HG03439 (cell line): ENCODE measurements at regions not wholly inside any gene's neighbourhood (a gene's known extent, or its start where the extent isn't known, plus 50 kb on each side); places are given as distances from the start of the nearest gene placed in this dataset.
"Not testable (repeated sequence)": the region's sequence is repeated elsewhere in the genome, so short reads cannot be mapped to it uniquely, and the experiment has no call there.

Experiments
- ATAC-seq: cut with Tn5 transposase; IDR thresholded peaks from one replicate; pipeline ENCODE4 v1.9.1; 2021; ENCODE audit warnings: mild to moderate bottlenecking, moderate library complexity; ENCODE audit not compliant: unreplicated experiment

DNA sequence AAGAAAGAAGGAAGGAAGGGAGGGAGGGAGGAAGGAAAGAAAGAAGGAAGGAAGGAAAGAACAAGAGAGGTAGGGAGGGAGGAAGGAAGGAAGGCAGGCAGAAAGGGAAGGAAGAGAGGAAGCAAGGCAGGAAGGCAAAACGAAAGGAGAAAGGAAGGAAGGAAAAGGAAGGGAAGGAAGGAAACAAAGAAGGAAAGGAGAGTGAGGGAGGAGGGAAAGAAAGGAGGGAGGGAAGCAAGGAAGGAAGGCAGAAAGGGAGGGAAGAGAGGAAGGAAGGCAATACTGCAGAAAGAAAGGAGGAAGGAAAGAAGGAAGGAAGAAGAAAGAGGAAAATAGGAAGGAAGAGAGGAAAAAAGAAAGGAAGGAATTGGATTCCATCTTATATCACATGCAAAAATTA is 1303.1 kb upstream of the TMEM132C start:
- ATAC-seq: no peak

DNA sequence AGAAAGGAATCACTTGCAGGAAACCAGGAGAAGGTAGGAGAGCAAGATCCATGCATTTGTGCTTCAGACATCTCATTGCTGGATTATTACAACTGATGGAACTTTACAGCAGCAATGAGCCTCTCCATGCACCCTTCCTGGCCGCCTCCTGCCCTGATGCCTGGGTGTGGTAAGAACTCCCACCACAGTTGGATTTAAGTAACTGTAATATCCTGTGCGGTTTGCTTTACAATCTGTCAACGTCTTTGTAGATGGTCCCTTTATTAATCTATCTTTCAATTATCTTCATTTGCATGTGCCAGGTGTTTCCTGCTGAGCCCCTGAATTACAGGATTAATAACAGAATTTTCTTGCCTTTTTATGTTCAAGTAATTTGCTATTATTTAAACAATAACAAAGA is 1300.5 kb upstream of the TMEM132C start:
- ATAC-seq: no peak

DNA sequence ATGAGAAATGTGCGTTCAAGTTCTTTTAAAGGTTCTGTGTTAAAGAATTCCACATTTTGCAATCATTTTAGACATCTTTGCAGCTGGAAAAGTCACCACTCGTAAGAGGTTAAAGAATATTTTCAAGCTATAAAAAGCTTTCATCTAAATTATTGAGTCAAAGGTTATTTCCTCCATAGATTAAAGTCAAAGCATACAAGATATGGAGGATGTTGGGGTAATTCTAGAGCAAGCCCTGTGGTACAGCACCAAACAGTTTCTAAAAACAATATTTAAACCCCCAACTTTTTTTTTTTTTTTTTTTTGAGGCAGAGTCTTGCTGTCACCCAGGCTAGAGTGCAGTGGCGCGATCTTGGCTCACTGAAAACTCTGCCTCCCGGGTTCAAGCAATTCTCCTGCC is 1299.8 kb upstream of the TMEM132C start:
- ATAC-seq: no peak

DNA sequence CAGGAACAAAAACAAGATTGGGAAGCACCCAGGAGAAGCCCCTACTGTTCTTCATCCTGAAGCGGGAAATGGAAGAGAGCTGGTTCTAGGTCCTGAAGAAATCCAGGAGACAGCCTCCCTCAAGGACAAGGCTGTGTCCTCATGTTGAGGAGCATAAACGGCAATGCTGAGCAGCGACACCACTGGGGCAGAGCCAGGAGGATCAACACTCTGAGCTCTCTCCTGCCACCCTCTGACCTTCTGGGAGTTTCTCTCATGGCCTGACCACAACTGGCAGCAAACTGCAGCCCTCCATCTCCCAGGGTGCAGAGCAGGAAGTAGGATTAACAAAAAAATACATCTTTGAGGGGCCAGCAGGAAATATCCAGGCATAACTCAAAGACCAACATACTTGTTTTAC is 1292.2 kb upstream of the TMEM132C start:
- ATAC-seq: no peak

DNA sequence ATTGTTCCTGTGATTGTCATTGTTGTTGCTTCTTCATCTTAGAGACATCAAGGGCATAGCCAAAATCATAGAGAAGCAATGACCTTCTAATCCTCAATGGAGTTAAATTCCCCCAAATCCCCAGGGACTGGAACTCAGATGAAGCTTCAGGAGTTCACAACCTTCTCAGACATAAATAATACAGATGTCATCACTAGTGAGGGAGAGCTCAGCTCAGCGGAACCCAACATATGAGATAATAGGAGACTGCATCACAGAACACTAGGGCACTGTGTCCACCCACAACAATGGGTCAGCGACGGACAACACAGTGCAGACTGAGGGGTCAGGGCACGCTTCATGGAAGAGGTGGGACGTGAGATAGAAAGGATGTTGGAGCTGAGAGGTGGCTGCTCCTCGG is 1290.4 kb upstream of the TMEM132C start:
- no peak for ATAC-seq

DNA sequence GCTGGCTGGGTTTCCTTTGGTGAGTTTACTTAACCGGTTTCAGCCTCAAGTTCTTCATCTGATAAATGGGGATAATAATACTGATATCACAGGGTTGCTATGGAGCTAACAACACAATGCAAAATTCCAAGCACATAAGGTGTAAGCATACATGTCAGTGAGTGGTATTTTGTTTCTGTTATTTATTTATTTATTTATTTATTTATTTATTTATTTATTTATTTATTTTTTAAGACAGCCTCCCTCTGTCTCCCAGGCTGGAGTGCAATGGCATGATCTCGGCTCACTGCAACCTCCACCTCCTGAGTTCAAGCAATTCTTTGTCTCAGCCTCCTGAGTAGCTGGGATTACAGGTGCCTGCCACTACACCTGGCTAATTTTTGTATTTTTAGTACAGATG is 1287.4 kb upstream of the TMEM132C start:
- not testable (repeated sequence) for ATAC-seq

DNA sequence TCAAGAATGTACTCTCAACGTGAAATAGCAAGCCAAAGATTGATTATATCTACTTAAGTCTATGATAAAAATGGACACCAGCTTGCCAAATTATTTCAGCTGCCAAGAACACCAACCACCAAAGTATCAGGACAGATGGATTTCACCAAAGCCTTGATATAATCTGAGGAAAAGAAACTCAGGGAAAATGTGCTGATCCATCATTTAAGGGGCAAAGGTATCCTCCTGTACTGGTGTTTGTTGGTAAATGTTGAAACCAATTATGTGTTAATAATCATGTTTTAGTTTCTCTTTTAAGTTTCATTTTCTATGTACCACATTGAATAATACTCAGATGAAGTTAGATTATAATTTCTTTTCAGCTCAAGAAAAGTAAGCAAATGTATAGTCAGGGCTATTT is 1284.3 kb upstream of the TMEM132C start:
- ATAC-seq: no peak

DNA sequence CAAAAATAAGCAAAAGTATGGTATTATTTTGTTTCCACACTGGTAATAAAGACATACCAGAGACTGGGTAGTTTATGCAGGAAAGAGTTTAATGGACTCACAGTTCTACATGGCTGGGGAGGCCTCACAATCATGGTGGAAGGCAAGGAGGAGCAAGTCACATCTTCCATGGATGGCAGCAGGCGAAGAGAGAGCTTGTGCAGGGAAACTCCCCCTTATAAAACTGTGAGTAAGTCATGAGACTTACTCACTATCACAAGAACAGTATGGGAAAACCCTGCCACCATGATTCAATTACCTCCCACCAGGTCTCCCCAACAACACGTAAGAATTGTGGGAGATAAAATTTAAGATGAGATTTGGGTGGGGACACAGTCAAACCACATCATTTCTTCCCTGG is 1283.2 kb upstream of the TMEM132C start:
- not testable (repeated sequence) for ATAC-seq

DNA sequence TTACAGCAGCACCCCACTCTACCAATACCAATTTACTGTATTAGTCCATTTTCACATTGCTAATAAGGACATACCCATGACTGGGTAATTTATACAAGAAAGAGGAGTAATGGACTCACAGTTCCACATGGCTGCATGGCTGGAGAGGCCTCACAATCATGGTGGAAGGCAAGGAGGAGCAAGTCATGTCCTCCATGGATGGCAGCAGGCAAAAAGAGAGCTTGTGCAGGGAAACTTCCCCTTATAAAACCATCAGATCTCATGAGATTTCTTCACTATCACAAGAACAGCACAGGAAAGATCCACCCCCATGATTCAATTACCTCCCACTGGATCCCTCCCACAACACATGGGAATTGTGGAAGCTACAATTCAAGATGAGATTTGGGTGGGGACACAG is 1281.3 kb upstream of the TMEM132C start:
- not testable (repeated sequence) for ATAC-seq

DNA sequence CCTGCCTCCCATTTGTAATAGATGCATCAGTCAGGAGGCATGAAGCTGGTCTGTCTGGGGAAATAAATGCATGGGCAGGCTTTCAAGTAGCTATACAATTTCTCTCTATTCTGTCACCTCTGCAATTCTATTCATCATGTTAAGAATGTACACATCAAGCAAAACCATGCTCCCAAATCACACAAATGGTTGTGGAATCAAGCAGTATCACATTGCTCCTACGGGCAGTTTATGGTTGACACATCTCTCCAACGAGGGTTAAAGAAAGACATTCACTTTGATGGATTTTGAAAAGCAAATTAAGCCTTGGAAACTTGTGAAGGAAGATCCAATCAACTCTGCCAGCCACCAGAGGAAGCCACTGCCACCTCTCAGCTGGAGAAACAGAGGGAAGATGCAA is 1277.4 kb upstream of the TMEM132C start:
- ATAC-seq: no peak

DNA sequence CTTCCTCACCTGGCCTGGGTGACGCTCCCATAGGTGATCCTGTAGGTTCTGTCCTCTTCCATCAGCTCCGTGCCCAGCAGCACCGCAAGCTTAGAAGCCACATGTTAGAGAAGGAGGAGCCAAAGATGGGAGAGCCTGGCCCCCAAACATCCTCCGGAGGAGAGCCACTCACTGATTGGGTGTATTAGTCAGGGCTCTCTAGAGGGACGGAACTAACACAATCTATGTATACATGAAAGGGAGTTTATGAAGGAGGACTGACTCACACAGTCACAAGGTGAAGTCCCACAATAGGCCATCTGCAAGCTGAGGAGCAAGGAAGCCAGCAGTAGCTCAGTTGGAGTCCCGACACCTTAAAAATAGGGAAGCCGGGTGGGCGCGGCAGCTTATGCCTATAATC is 1273.1 kb upstream of the TMEM132C start:
- ATAC-seq: no peak

DNA sequence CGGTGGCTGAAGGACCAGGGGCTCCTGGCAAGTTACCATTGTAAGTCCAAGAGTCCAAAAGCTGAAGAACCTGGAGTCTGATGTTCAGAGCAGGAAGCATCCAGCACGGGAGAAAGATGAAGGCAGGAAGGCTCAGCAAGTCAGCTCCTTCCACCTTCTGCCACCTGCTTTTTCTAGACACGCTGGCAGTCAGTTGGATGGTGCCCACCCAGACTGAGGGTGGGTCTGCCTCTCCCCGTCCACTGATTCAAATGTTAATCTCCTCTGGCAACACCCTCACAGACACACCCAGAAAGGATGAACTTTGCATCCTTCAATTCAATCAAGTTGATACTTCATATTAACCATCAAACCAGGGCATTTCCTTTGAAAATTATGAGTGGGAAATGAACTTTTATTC is 1272.4 kb upstream of the TMEM132C start:
- no peak for ATAC-seq

DNA sequence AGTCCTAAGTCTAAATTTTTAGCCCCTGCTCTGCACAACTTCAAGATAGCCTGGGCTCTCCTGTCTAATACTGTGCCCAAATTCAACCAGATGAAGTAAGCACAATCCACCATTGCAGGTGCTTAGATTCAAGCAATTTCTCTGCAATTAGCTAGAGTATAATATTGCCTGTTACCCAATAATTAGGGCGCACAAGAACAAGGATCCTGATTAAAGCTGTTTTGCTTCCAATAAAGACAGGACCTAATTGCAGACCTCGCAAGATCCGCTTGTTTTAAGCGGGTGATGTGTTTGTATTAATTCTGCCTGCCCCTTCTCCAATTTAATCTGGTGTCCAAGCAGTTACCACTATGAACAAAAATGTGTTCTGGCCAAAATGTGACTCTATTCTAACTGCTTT is 1268.9 kb upstream of the TMEM132C start:
- no peak for ATAC-seq

DNA sequence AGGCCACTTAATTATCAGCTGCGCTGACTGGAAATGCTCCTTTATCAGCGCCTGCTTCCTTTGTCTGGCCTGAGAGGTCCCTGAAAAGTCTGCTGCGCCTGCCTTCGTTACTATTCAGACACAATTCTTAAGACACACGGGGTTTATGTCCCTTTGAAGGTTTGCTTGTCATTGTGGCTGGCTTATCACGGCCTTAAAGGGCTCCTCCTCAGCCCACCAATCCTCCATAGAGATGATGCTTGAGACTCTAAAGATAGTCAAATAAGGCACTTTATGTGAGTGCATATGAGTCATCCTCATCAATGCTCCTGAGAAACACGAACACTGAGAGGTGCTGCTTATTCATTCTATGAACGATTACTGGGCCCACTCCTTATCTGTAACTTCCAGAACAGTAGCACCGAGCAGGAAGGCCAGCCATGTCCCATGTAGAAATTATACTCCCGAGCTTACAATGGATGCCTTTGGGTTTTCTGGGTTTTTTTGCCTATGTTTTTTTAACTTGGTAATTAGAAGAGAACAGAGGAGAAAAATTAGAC is 1268.2 kb upstream of the TMEM132C start:
- ATAC-seq: no peak

DNA sequence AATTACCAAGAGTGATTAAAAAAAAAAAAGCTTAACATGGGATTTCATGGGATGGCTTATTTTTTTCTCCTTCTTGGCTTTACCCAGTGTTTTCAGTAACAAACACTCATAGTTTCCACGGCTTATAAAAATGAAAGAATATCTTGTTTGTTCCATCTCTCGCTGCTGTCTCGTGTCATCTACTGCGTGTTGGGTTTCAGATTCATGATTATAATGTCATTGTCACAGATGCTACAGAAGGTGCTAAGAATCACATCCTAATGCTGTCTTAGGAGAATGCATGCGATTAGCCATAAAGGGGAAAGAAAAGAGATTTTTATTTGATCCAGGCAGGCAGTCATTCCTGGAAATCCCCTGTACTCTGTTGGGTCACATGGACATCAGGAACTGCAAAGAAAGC is 1267.6 kb upstream of the TMEM132C start:
- ATAC-seq: no peak

DNA sequence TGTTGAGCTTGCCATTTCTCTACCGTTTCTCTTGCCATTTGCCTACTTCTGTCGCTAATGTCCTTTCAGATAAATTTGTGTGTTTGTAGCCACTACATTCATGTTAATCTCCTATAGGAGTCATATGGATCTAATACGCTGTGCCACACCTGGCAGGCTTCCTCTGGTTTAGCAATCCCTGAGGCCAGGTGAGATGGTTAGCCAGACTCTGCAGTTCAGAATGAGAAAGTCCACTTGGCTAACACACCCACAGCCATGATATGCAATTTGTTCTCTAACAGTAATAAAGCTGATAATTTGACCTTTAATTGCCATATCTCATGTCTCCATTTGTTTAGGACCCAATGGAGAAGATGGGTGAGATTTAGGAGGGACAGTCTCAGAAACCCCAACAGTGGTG is 1261.6 kb upstream of the TMEM132C start:
- ATAC-seq: no peak

DNA sequence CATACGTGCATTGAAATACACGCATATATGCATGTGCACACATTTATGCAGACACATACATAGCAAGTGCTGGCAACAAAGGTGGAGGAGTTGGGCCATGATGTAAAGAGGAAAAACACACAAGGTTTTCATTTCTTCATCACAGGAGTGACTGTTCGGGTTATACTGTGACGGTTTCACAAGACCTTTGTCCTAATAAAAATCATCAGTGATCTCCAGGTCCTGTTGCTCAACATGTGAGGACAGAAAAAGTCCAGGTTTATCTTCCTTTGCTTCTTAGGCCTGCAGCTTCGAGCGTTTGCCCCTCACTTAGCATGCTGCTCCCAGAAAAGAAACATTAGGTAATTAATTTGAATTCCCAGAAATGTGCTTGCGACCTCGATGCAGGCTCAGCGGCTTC is 1260.0 kb upstream of the TMEM132C start:
- no peak for ATAC-seq

DNA sequence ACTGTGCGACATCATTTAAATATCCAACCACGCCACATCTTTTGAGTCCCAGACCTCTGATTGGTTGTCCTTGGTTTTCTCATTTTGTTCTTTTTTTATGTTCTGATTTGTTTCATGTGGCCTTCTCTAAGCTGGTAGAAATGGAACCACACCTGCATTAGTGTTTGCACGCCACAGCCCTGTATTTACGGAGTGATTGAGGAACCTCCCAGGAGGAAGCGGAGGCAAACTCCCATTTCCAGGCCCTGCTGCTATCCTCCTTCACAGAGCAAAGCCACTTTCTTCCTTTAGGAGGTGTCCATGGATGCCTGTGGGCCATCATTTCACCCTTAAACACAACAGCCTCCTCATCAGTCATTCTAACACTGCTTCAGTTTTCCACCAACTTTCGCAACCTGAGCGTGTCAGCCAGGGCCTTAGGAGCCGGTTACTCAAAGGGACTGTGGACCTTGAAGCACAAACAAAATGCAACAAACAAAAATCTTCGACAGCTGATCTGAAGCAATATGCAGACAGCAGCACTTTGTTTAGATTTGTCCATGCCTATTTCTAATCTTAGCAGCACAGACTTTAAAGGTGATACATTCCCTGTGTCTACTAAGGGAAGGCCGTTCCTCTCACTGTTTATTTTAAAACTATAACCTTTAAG is 1258.1 kb upstream of the TMEM132C start:
- no peak for ATAC-seq

DNA sequence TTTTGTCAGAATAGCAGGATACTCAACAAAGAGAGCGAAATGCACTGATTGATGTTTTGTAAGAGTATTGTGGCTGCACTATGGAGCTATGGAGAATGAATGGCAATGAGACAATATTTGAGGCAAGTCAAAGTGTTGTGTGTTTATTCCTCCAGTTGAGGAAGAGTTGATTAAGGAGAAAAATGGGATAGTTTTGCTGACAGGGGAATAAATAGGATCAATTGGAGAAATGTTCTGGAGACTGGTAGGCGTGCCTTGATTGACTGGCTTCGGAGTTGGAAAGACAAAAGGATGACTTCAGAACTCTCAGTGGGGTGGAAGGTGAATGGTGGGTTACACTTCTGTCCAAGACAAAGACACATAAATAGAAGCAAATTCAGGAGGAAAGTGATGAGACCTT is 1254.9 kb upstream of the TMEM132C start:
- no peak for ATAC-seq

DNA sequence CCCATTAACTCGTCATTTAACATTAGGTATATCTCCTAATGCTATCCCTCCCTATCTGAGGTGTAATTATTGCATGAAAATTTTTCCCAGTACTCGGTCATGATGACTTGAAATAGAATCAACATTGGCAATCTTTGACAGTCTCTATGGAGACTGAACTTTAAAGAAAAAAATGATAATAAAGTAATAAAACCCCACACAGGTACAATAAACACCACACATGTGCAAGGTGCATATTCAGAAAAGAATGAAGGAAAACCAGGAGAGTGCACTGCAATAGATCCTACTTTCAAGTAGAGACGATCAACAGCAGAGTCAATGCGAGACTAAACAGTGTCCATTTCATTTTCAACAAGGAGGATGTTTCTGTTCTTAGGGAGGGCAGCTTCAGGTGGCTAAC is 1253.8 kb upstream of the TMEM132C start:
- ATAC-seq: no peak

DNA sequence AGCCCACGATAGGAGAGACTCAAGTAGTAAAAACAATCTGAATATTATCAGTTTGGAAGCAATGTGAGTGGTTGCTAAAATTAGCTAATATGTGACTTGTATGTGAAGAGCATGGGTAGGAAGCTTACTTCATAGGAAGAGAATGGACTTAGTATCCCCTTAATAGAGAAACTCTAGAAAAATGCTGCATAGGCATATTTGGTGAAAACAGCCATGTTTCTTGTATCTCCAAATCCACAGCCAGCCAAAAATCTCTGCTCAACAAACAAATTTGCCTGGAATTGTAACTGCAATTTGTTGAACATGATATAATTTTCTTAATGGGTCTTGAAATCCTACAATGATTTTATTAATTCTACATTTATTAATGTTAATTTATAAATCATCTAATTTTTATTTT is 1252.9 kb upstream of the TMEM132C start:
- ATAC-seq: no peak

DNA sequence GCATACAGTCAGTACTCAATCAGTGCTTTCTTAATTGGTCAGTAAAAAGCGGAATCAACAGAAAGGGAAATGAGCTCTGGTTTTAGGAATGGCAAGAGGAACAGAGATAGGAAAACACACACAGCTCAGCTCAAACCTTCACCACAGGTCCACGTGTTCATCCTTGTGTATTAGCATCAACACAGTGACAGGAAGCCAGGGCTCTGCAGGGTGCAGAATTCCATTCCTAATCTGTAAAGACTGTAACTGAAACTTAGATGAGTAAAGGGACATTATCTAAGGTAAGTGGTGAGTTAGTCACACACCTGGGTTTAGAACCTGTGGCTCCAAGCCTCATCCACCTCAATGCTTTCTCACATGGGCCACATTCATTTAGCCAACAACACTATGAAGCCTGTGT is 1242.2 kb upstream of the TMEM132C start:
- no peak for ATAC-seq

DNA sequence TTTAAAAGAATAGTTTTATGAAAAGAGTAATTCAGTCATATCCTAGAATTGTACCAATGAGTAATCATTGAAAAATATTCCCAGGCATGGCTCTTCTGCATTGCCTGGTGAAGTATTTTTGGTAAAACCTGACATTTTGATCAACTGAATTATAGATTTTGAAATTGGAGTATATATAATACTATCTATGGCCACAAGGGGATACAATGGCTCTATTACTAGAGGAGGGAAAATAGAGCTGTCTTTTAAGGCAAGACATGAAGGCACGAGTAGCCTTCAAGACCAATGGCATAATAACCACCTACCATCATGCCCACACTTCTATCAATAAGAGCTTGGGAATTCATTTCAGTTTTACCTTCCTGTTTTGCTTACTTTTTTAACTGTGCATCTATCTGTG is 1241.4 kb upstream of the TMEM132C start:
- no peak for ATAC-seq
